IMR-90 (cell line): ENCODE measurements at regions not wholly inside any gene's neighbourhood (a gene's known extent, or its start where the extent isn't known, plus 50 kb on each side); places are given as distances from the start of the nearest gene placed in this dataset.

Experiments
- ATAC-seq: fragments of 200-7000 bp; cut with Tn5 transposase; 2 replicates; pipeline ENCODE4 v1.9.1; 2020; ENCODE audit warnings: low read depth, mild to moderate bottlenecking, moderate library complexity
- BruUV-seq: library from RNA; stranded (reverse); fragments of 400-500 nt; replicated peaks from 2 replicates; lab custom pipeline; 2021; lab: Mats Ljungman, UMichigan
- CTCF ChIA-PET: fragments of 300-600 bp; formaldehyde crosslinking; extraction: SDS; loops from one replicate; lab custom pipeline; 2021; ENCODE audit warnings: antibody characterized with exemption; lab: Yijun Ruan, JAX
- POLR2A ChIA-PET: fragments of 300-600 bp; sonication (Branson Sonifier 250); formaldehyde crosslinking; loops from one replicate; lab custom pipeline; 2022; ENCODE audit warnings: antibody characterized with exemption; ENCODE audit not compliant: unreplicated experiment; lab: Charles Lee
- DNase-seq: peaks from one replicate; pipeline ENCODE4 v3.0.0; 2013
- H2AFZ ChIP-seq: replicated peaks from 2 replicates; pipeline ENCODE3; 2013; ENCODE audit warnings: low read length, mild to moderate bottlenecking; ENCODE audit not compliant: poor library complexity
- H2AK5ac ChIP-seq: 2 replicates; pipeline ENCODE4 v1.6.1; 2013; ENCODE audit warnings: low read depth, low read length, inconsistent platforms
- H2AK9ac ChIP-seq: replicated peaks from 2 replicates; pipeline ENCODE3; 2013; ENCODE audit warnings: mild to moderate bottlenecking, low read depth, low read length, moderate library complexity; ENCODE audit not compliant: poor library complexity
- H2BK120ac ChIP-seq: 2 replicates; pipeline ENCODE4 v1.6.1; 2013; ENCODE audit warnings: low read depth, low read length, inconsistent platforms
- H2BK15ac ChIP-seq: 3 replicates; pipeline ENCODE4 v1.6.1; 2013; ENCODE audit warnings: low read depth, low read length, inconsistent platforms
- H2BK20ac ChIP-seq: 2 replicates; pipeline ENCODE4 v1.6.1; 2013; ENCODE audit warnings: low read depth, mild to moderate bottlenecking, inconsistent platforms, low read length, moderate library complexity
- H2BK5ac ChIP-seq: 2 replicates; pipeline ENCODE4 v1.6.1; 2013; ENCODE audit warnings: mild to moderate bottlenecking, low read depth, low read length, inconsistent platforms; ENCODE audit not compliant: poor library complexity, severe bottlenecking
- H3K14ac ChIP-seq: replicated peaks from 2 replicates; pipeline ENCODE4 v1.6.1; 2013; ENCODE audit warnings: low read depth, low read length, inconsistent platforms
- H3K18ac ChIP-seq: 2 replicates; pipeline ENCODE4 v1.6.1; 2013; ENCODE audit warnings: low read depth, low read length, control low read depth
- H3K23ac ChIP-seq: 2 replicates; pipeline ENCODE4 v1.6.1; 2013; ENCODE audit warnings: low read depth, low read length, inconsistent platforms
- H3K27ac ChIP-seq: 2 replicates; pipeline ENCODE4 v1.5.1; 2013; ENCODE audit warnings: mild to moderate bottlenecking, control low read depth, low read length; ENCODE audit not compliant: insufficient read depth
- H3K27me3 ChIP-seq: 2 replicates; pipeline ENCODE4 v1.6.1; 2013; ENCODE audit warnings: low read length; ENCODE audit not compliant: control insufficient read depth, insufficient read depth
- H3K36me3 ChIP-seq: 2 replicates; pipeline ENCODE4 v1.6.1; 2013; ENCODE audit warnings: low read length, mixed read lengths; ENCODE audit not compliant: control insufficient read depth, insufficient read depth
- H3K4ac ChIP-seq: 2 replicates; pipeline ENCODE4 v1.6.1; 2013; ENCODE audit warnings: low read depth, low read length, inconsistent platforms
- H3K4me1 ChIP-seq: 2 replicates; pipeline ENCODE4 v1.6.1; 2013; ENCODE audit warnings: low read length, mixed read lengths; ENCODE audit not compliant: control insufficient read depth, insufficient read depth
- H3K4me2 ChIP-seq: 2 replicates; pipeline ENCODE4 v1.6.1; 2013; ENCODE audit warnings: low read depth, mild to moderate bottlenecking, control low read depth, low read length, moderate library complexity
- H3K4me3 ChIP-seq: 2 replicates; pipeline ENCODE4 v1.5.1; 2013; ENCODE audit warnings: low read depth, mild to moderate bottlenecking, control low read depth, low read length, moderate library complexity; ENCODE audit not compliant: insufficient read depth
- H3K56ac ChIP-seq: 2 replicates; pipeline ENCODE4 v1.6.1; 2013; ENCODE audit warnings: low read length, inconsistent platforms; ENCODE audit not compliant: insufficient read depth; ENCODE audit errors: extremely low read depth
- H3K79me1 ChIP-seq, 2 experiments: 2 replicates each; pipeline ENCODE4 v1.6.1; 2013; ENCODE audit warnings: low read length in 2 of 2, inconsistent platforms in 1 of 2, low read depth in 1 of 2
- H3K9ac ChIP-seq: 2 replicates; pipeline ENCODE4 v1.6.1; 2013; ENCODE audit warnings: low read depth, low read length, control low read depth
- H3K9me1 ChIP-seq: 2 replicates; pipeline ENCODE4 v1.6.1; 2013; ENCODE audit warnings: low read length, inconsistent platforms; ENCODE audit not compliant: insufficient read depth
- H3K9me3 ChIP-seq: 2 replicates; pipeline ENCODE4 v1.6.1; 2013; ENCODE audit warnings: low read length; ENCODE audit not compliant: control insufficient read depth, insufficient read depth
- H4K20me1 ChIP-seq: 2 replicates; pipeline ENCODE4 v1.6.1; 2013; ENCODE audit warnings: low read length, inconsistent platforms; ENCODE audit not compliant: insufficient read depth
- H4K5ac ChIP-seq: 2 replicates; pipeline ENCODE4 v1.6.1; 2013; ENCODE audit warnings: mild to moderate bottlenecking, low read depth, low read length, control low read depth
- H4K8ac ChIP-seq, 2 experiments: 2 replicates each; pipeline ENCODE4 v1.6.1; 2013; ENCODE audit warnings: low read depth in 2 of 2, low read length in 2 of 2, control low read depth in 1 of 2, inconsistent platforms in 1 of 2
- H4K91ac ChIP-seq: 2 replicates; pipeline ENCODE4 v1.6.1; 2013; ENCODE audit warnings: low read depth, low read length, inconsistent platforms; ENCODE audit not compliant: insufficient read depth
- BHLHE40 ChIP-seq: fragments of 150-350 bp; IDR thresholded peaks from 2 replicates; pipeline ENCODE4 v1.6.1; 2016; ENCODE audit warnings: mild to moderate bottlenecking, low read depth, low read length
- CEBPB ChIP-seq: IDR thresholded peaks from 2 replicates; pipeline ENCODE4 v1.6.1; 2012; ENCODE audit warnings: low read depth, low read length, improper control_type of control experiment
- FOS ChIP-seq: fragments of 150-350 bp; IDR thresholded peaks from 2 replicates; pipeline ENCODE4 v1.6.1; 2016; ENCODE audit warnings: low read depth, low read length
- MAZ ChIP-seq: IDR thresholded peaks from 2 replicates; pipeline ENCODE4 v1.6.1; 2012; ENCODE audit warnings: low read depth, mild to moderate bottlenecking, low read length, improper control_type of control experiment, moderate library complexity, borderline replicate concordance
- MXI1 ChIP-seq: IDR thresholded peaks from 2 replicates; pipeline ENCODE4 v1.6.1; 2012; ENCODE audit warnings: low read depth, mild to moderate bottlenecking, low read length, moderate library complexity, borderline replicate concordance
- NFE2L2 ChIP-seq: fragments of 150-350 bp; IDR thresholded peaks from 2 replicates; pipeline ENCODE4 v1.6.1; 2016; ENCODE audit warnings: low read depth, mild to moderate bottlenecking, low read length
- POLR2A ChIP-seq: IDR thresholded peaks from 2 replicates; pipeline ENCODE4 v1.6.1; 2012; ENCODE audit warnings: mild to moderate bottlenecking, low read depth, low read length
- RAD21 ChIP-seq: IDR thresholded peaks from 2 replicates; pipeline ENCODE4 v1.6.1; 2012; ENCODE audit warnings: low read length, improper control_type of control experiment
- SMC3 ChIP-seq: fragments of 150-350 bp; IDR thresholded peaks from 2 replicates; pipeline ENCODE4 v1.6.1; 2016; ENCODE audit warnings: low read depth, mild to moderate bottlenecking, antibody characterized with exemption, low read length, moderate library complexity
- WGBS, 2 experiments: methylation state at CpG; one replicate each; pipeline versions ENCODE4 v1.1.5 to v1.1.7; 2013; ENCODE audit warnings: missing lambda C conversion rate in 2 of 2; ENCODE audit not compliant: insufficient read length in 1 of 2; ENCODE audit errors: extremely low coverage in 2 of 2; 5-methylcytosine and 5-hydroxymethylcytosine counted together
- dilution Hi-C: fragments of 300-500 bp; cut with HindIII; formaldehyde crosslinking; loops from one replicate; pipeline ENCODE4 v1.14.3; 2018; ENCODE audit warnings: low sequenced_read_pairs; ENCODE audit not compliant: unreplicated experiment
- in situ Hi-C: fragments of 300-500 bp; cut with MboI; formaldehyde crosslinking; loops from 3 replicates; pipeline ENCODE4 v1.14.3; 2019; ENCODE audit warnings: low sequenced_read_pairs, inconsistent platforms, mixed read lengths
- intact Hi-C: fragments of 100-400 bp; cut with micrococcal nuclease; formaldehyde crosslinking; loops from 2 replicates; pipeline ENCODE4 v1.10.0; 2022
- TF ChIP-seq, protein P1 (sequence below): conservative IDR thresholded peaks from 2 replicates; pipeline ENCODE4 v1.5.1; 2012; ENCODE audit warnings: mild to moderate bottlenecking, low read depth, low read length, improper control_type of control experiment

DNA sequence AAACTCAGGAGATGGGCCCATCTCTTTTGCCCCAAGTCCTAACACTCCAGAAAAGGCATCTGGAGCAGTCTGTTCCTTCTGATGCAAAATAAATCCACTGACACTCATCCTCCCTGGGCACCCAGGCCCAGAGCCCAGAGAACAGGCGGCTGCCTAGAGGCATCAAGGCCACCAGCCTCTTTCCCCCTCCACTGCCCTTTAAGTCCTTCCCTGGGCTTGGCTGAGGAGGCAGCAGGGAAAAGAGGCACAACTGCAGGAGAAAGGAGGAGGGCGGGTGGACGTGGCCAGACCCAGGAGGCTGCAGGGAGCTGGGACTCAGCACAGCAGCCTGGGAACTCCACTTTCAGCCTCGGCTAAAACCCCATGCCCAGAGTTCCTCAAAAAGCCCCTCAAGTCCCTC, 99.7 kb upstream of the ID2 start:
- Histone ChIP-seq H3K23ac (no peak overlapping the region), H3K9ac (no peak overlapping the region), H2BK120ac (no peak overlapping the region), H3K27ac (no peak overlapping the region), H3K14ac (no peak overlapping the region), H4K8ac (no peak overlapping the region), H3K27me3 (peaks cover 2% of the 10 kb centered on the region; the same call in 1 of the 2 replicates), H3K18ac (no peak overlapping the region), H4K5ac (no peak overlapping the region), H2BK5ac (no peak overlapping the region), H3K4ac (no peak overlapping the region), H3K4me2 (no peak overlapping the region), H2AK5ac (no peak overlapping the region), H3K36me3 (no peaks in the 10 kb centered on the region), H2BK15ac (no peak overlapping the region), H3K9me1 (no peaks in the 10 kb centered on the region), H2BK20ac (no peak overlapping the region), H3K79me1 (no peaks in the 10 kb centered on the region), H3K4me3 (no peak overlapping the region), H4K20me1 (no peaks in the 10 kb centered on the region), H3K9me3 (no peaks in the 10 kb centered on the region), H2AFZ (no peak overlapping the region), H3K4me1 (no peaks in the 10 kb centered on the region), H4K91ac (no peak overlapping the region), H3K56ac (no peak overlapping the region), H2AK9ac (no peak overlapping the region)
- ChIA-PET POLR2A (no interaction called here), CTCF (no interaction called here)
- intact Hi-C loops (no loop called here), dilution Hi-C loops (no loop called here), in situ Hi-C loops (no loop called here)
- no TSS peak for BruUV-seq
- DNase-seq (no peak), ATAC-seq (no peak)
- TF ChIP-seq NFE2L2 (no peak), CEBPB (no peak), RAD21 (no peak), MXI1 (no peak), BHLHE40 (no peak), MAZ (no peak), FOS (no peak), POLR2A (no peak), SMC3 (no peak)
- TF ChIP-seq, protein P1, sequence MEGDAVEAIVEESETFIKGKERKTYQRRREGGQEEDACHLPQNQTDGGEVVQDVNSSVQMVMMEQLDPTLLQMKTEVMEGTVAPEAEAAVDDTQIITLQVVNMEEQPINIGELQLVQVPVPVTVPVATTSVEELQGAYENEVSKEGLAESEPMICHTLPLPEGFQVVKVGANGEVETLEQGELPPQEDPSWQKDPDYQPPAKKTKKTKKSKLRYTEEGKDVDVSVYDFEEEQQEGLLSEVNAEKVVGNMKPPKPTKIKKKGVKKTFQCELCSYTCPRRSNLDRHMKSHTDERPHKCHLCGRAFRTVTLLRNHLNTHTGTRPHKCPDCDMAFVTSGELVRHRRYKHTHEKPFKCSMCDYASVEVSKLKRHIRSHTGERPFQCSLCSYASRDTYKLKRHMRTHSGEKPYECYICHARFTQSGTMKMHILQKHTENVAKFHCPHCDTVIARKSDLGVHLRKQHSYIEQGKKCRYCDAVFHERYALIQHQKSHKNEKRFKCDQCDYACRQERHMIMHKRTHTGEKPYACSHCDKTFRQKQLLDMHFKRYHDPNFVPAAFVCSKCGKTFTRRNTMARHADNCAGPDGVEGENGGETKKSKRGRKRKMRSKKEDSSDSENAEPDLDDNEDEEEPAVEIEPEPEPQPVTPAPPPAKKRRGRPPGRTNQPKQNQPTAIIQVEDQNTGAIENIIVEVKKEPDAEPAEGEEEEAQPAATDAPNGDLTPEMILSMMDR: no peak
- no CpG with 5 or more reads among the region's 4 CpGs for WGBS, 2 experiments
